Lung microvascular endothelial cell (primary cell): ENCODE measurements at regions not wholly inside any gene's neighbourhood (a gene's known extent, or its start where the extent isn't known, plus 50 kb on each side); places are given as distances from the start of the nearest gene placed in this dataset.

ENCODE experiments used
- DNase-seq, 2 donors: peaks; one replicate each; pipeline versions ENCODE4 v3.0.0 to v3.0.0-alpha.2; 2010; ENCODE audit warnings: low read depth in 2 of 2

GRCh38 chr9:108677776-108678175 lies 178.0 kb downstream of the ACTL7B start:
- DNase-seq: no peak

DNA sequence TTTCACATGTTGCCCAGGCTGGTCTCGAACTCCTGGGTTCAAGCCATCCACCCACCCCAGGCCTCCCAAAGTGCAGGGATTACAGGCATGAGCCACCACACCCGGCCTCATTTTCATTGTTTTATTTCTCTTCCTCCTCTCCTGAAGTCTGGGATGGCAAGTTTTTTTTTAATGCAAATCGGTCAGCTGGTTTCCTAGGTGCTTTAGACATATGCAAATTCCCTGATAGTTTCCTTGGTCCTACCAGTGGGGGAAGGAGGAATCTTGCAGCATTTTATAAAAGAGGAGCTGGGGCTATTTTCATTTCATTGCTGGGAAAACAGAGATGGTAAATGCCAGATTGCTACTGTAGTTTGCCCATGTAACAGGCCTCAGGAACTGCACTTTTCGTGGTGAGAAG lies 179.4 kb downstream of the ACTL7B start:
- DNase-seq: no peak

DNA sequence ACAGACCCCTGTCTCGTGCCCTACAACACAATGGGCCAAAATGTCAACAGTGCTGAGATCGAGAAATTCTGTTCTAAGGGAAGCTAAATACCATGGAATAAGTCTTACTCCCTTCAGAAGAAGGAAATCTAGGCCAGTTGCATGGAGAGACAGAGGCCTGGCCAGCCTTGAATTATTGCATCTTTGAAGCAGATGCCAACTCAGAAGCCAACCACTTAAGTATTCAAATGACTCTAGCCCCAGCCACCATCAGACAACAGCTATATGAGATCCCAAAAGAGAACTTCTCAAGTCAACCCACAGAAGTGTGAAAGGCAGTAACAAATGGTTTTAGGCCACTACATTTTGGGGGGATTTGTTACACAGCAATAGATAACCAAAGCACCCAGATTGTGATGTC lies 180.1 kb downstream of the ACTL7B start:
- DNase-seq: no peak

DNA sequence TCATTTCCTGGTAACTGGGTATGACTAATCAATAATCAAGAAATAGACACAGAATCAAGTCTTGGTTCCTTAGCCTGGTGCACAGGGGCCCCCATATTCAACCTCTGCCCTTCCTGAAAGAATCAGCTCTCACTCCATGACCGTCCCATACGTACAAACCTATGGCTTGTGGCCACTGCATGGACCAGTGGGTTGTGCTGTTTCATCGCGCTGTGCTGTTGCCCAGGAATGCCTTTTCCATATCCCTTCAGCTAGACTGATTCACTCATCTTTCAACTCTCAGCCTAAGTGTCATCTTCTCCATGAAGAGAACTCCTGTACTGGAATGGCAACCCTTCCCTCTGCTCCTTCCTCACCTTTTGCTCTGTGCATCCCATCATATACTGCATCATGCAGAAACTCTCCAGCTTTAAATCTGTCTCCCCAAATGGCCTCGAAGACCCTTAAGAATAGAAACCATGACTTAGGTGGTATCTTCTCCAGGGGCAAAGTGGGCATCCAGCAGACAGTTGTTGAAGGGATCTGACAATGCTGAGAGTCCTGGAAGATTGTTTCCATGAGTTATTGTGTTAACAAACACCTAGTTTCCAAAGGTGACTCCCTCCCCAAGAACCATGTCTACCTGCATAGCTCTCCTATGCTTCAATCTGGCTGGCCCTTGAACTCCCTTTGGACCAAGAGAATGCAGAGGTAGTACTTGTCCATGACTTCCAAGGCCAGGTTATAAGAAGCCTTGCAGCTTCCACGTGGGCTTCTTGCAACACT lies 180.8 kb downstream of the ACTL7B start:
- no peak for DNase-seq

- DNase-seq: no peak
Observed at GRCh38 chr9:108673386-108673785, 182.4 kb downstream of the ACTL7B start.

DNA sequence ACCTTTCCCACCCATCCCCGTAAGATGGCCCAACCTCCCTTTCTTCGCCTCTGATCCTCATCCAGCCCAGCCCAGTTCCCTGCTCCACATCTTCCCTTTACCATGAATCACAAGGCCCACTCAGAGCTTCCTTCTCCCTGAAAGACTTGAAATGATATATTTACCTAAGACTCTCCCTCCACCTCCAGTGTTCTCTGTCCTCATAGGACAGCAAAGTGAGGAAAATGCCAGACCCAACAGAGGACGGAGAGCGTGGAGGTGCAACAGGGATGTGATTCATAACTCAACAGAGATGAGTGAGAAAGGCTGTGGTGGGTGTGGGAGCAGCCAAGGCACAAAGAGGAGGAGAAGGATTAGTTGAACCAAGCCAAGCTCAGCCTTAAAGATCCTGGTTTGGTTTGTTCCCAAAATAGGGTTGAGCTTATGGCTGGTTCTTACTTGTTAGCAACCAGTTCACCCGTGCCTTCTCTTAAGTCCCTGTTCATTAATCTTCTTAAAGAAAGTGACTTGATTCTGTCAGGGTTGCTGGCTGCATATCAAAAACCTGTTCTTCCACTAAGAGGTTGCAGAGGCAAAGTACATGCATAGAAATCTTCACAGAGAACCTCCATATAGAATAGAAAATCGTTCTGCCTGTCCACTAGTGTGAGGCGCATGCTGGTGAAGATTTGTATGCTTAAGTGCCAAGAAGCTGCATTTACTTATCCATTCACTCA lies 183.2 kb downstream of the ACTL7B start:
- DNase-seq: no peak

DNA sequence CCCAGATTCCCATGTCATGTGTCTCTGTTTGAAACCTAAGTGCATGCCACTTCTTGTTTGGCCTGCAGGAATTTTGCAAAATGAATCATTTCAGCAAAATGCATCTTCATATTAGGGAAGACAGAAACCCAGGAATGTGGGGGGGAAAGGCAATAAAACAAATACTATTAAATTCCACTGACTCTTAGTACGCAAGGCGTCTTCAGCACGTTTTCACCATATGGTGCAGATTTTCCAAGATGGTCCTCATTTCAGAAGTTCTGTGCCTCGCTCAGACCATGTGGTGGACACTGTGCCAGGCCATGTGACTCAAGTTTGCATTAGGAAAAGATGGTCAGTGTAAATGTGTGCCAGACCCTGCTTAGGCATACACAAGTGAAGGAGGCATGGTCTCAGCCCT lies 184.0 kb downstream of the ACTL7B start:
- no peak for DNase-seq

- DNase-seq: peak in 1 of 2 donors; percentile 42
Observed at GRCh38 chr9:108671176-108671575, 184.6 kb downstream of the ACTL7B start.

DNA sequence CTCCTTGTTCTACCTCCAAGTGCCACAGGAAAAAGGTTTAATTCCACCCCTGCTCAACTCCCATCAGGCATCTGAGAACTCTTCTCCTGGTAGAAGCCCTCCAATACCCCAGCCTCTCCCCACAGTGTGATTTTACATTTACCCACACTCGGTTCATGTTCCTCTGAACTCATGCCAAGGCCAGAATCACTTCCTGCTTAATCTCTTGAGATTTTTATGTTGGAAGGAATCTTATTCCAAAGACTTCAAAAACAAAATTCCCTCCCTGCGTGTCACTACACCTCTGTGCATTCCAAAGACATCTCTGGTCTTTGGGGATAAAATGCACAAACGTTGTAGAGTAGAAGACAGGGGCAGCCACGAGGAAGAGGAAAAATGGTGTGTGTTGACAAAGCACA lies 186.8 kb downstream of the ACTL7B start:
- no peak for DNase-seq

DNA sequence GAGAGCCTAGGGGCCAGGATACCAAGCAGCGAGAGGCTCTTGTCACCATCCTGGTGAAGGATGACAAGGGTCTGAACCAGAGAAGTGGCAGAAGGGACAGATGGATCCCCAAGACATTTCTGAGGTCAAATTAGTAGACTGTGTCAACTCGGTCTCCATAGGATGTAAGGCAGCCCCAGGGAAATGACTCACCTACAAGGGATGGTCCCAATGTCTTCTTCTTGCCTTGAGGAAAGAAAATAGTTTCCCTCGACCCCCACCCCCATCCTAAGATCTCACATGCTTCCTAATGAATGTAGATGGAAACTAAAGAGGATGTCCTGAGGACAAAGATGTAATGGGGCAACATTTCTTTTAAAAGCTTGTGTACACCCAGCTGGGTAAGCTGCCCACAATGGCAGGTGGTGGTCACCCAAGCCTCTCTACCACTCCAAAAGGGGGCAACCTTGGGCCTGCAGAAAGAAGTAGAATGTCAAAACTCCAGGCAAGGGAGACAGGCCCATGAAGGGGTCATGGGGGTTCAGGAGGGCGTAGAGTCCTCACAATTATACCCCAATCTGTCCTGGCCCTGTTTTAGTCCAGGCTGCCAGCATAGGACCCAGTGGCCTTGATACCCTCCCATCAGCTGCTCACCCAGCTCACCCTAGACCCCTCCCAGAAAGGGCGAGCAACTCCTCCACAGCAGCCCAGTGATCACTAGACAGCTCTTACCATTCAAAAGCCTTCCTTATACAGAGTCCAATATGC lies 187.4 kb downstream of the ACTL7B start:
- DNase-seq: no peak

DNA sequence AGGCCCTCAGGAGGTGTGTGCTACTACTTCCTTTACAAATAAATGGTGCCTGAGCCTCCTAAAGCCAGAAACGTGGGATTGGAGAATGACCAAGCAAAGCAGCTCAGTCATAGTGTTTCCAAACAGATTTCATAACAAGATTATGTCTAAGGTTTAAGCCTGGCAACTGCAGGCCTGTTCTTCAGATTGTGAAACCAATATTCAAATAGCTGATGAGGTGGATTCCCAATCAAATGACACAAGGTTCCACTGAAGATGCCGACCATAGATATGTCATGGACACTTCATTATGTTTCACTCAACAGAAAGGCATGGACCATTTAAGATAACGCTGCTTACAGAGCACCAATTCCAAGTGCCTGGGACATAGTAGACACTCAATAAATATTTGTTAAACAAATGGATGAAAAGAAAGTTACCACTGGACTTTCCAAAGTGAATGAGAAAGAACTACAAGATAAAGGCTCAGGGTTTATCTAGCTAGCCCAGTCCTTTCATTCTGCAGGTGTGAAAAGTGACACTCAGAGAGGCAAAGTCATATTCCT lies 189.5 kb downstream of the ACTL7B start:
- DNase-seq: no peak

GRCh38 chr9:108665521-108666239 lies 190.1 kb downstream of the ACTL7B start:
- DNase-seq: no peak

- no peak for DNase-seq
Observed at GRCh38 chr9:108664309-108665255, 191.2 kb downstream of the ACTL7B start.

DNA sequence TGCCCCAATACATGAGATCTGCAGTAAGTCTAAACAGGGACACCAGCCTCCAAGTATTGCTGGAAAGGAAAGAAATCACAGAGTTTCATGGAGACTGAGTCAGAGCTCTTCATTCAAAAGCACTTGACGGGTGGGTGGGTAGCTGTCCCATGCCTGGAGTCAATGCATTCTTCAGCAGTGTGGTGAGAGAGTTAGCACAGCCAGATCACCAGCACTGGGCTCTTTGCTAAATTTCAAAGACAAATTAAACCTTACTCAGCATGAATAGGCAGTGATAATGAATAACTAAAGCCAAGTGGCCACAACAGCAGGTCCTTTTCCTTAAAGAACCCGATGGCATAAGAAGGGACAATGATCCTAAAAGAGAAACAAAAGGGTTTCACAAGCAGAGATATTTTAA lies 192.4 kb downstream of the ACTL7B start:
- DNase-seq: no peak

- no peak for DNase-seq
Observed at GRCh38 chr9:108662956-108663355, 192.8 kb downstream of the ACTL7B start.

- DNase-seq: no peak
Observed at GRCh38 chr9:108662091-108662875, 193.5 kb downstream of the ACTL7B start.

GRCh38 chr9:108656566-108656965 lies 199.2 kb downstream of the ACTL7B start:
- DNase-seq: no peak

DNA sequence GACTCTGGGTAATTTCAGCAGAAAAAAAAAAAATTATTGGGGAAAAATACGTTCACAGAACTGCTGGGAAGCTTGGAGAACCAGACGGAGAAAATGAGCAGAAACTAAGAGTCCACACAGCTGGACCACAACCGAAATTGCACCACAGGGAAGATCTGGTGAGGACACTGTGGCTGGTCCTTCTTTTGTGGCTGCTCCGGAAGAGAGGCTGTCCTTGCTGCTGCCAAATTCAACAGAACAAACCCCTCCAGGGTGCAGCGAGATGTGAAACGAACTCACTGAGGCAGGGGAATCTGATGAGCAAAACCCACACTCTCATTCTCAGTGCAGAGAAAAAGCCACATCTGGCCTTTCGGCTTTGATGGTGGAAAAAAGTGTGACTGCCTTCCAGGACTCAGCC lies 200.0 kb downstream of the ACTL7B start:
- DNase-seq: no peak

DNA sequence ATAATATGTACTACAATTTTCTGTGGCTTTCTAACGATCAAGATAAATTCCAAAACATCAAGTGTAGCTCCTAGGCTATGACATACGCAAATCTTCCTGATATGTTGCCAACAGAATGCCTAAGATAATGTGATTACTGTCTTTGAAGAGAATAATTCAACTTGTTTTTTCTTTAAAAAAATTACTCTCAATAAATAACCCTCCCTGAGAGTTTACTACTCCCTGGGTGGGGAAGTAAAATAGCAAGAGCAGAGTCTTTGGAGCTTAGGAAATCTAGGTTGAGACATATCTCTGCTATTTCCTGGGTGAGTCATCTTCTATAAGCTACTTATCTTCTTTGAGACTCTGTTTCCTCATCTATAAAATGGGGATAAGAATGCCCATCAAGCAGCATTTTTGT lies 201.2 kb downstream of the ACTL7B start:
- no peak for DNase-seq

- DNase-seq: no peak
Observed at GRCh38 chr9:108652851-108653250, 202.9 kb downstream of the ACTL7B start.
